T-helper 17 cell (primary cell): ENCODE measurements at regions not wholly inside any gene's neighbourhood (a gene's known extent, or its start where the extent isn't known, plus 50 kb on each side); places are given as distances from the start of the nearest gene placed in this dataset.

Experiments used
- ATAC-seq: fragments of 150-1000 bp; cut with Tn5 transposase; 2 replicates; pipeline ENCODE4 v1.10.0; 2021; ENCODE audit warnings: mild to moderate bottlenecking, moderate library complexity
- DNase-seq, 3 donors: peaks; one replicate each; pipeline versions ENCODE4 v3.0.0 to v3.0.0-alpha.2; 2020 to 2021
- H3K9me3 ChIP-seq: one replicate; pipeline ENCODE4 v1.7.0; 2013; ENCODE audit warnings: low read length, mild to moderate bottlenecking; ENCODE audit not compliant: control insufficient read depth, poor library complexity, severe bottlenecking
- H3K27ac Mint-ChIP-seq: one replicate; pipeline ENCODE4 v1.8.0; 2022; ENCODE audit warnings: mild to moderate bottlenecking, moderate library complexity, mixed read lengths
- H3K27me3 Mint-ChIP-seq: one replicate; pipeline ENCODE4 v1.8.0; 2022; ENCODE audit warnings: mixed read lengths
- H3K36me3 Mint-ChIP-seq: one replicate; pipeline ENCODE4 v1.8.0; 2022; ENCODE audit warnings: low read depth, mixed read lengths
- H3K4me1 Mint-ChIP-seq: one replicate; pipeline ENCODE4 v1.8.0; 2022; ENCODE audit warnings: mild to moderate bottlenecking, mixed read lengths
- H3K4me3 Mint-ChIP-seq: one replicate; pipeline ENCODE4 v1.8.0; 2022; ENCODE audit warnings: mild to moderate bottlenecking, moderate library complexity, mixed read lengths

DNA sequence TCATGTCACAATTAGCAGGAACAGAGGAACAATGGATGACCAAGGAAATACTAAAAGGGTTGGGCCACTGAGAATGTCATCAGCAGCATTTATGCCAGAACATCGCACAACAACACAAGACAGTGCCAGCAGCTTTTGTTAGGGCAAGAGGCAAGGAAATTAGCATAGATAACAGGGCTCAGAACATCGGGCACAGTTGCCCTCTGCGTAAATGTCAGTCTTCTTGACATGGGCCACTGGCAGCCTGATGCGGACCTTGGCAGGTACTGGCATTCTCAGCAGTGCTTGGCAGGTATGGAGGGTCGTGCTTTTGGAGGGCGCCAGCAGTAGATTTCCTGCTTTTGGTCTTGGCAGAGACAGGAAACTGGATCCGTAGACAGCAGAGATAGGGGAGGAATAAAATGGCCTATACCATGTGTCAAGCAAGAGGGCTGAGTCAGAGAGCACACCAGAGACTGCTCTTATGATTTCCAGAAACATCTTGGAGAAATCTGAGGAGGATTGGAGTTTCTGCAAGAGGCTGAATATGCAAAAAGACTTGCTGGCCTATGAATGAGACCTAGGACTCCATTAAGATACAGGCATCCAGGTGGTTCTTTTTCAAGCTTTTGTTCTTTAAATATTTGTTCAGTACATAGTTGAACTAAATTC lies 371.5 kb upstream of the MTPN start:
- H3K27me3 Mint-ChIP-seq, result peaks cover 11% of the 10 kb centered on the region
- DNase-seq, result no peak
- H3K4me1 Mint-ChIP-seq, result peaks cover 3% of the 10 kb centered on the region
- no peak for ATAC-seq
- no peaks in the 10 kb centered on the region for H3K9me3 ChIP-seq
- H3K27ac Mint-ChIP-seq, result no peak overlapping the region
- H3K4me3 Mint-ChIP-seq, result no peak overlapping the region
- no peaks in the 10 kb centered on the region for H3K36me3 Mint-ChIP-seq

- peaks cover 3% of the 10 kb centered on the region for H3K4me1 Mint-ChIP-seq
- no peaks in the 10 kb centered on the region for H3K9me3 ChIP-seq
- no peak overlapping the region for H3K4me3 Mint-ChIP-seq
- no peaks in the 10 kb centered on the region for H3K36me3 Mint-ChIP-seq
- H3K27me3 Mint-ChIP-seq, result peaks cover 7% of the 10 kb centered on the region
- ATAC-seq (no peak), DNase-seq (no peak)
- no peak overlapping the region for H3K27ac Mint-ChIP-seq
Measured at GRCh38 chr7:136348142-136348541, 371.0 kb upstream of the MTPN start.

GRCh38 chr7:136347488-136347887 lies 370.3 kb upstream of the MTPN start:
- H3K4me3 Mint-ChIP-seq, result no peak overlapping the region

DNA sequence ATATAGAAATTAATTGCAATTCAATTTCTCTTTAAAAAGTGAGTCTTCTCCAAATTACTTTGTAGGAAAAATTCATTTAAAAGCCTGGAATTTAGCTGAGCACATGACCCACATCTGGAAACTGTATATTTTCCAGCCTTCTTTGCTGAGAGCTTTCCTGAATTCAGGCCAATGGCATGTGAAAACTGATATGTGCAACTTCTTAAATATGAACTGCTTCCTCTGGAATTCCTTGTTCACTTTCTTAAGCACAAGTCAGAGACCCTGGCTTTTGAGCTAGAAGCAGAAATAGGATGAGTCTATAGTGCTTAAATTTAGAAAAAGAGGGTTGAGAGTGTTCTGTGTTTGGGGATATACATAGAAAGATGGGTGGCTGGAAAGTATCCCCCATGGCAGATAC lies 365.1 kb upstream of the MTPN start:
- ATAC-seq, result no peak

More at GRCh38 chr7:136347488-136347887, 370.3 kb upstream of the MTPN start:
- Mint-ChIP-seq H3K27ac (no peak overlapping the region), H3K27me3 (peaks cover 5% of the 10 kb centered on the region), H3K36me3 (no peaks in the 10 kb centered on the region), H3K4me1 (no peaks in the 10 kb centered on the region)
- no peaks in the 10 kb centered on the region for H3K9me3 ChIP-seq
- DNase-seq (no peak), ATAC-seq (no peak)

GRCh38 chr7:136339464-136339863 lies 362.3 kb upstream of the MTPN start:
- no peak overlapping the region for H3K4me3 Mint-ChIP-seq
- H3K36me3 Mint-ChIP-seq, result no peaks in the 10 kb centered on the region
- H3K4me1 Mint-ChIP-seq, result no peaks in the 10 kb centered on the region
- no peak overlapping the region for H3K27ac Mint-ChIP-seq
- no peaks in the 10 kb centered on the region for H3K27me3 Mint-ChIP-seq
- H3K9me3 ChIP-seq, result no peaks in the 10 kb centered on the region
- ATAC-seq, result no peak
- DNase-seq, result no peak

More for the DNA sequence above, 365.1 kb upstream of the MTPN start:
- H3K9me3 ChIP-seq, result no peaks in the 10 kb centered on the region
- Mint-ChIP-seq H3K27ac (no peak overlapping the region), H3K4me3 (no peak overlapping the region), H3K27me3 (no peaks in the 10 kb centered on the region), H3K4me1 (no peaks in the 10 kb centered on the region), H3K36me3 (no peaks in the 10 kb centered on the region)
- DNase-seq, result no peak

DNA sequence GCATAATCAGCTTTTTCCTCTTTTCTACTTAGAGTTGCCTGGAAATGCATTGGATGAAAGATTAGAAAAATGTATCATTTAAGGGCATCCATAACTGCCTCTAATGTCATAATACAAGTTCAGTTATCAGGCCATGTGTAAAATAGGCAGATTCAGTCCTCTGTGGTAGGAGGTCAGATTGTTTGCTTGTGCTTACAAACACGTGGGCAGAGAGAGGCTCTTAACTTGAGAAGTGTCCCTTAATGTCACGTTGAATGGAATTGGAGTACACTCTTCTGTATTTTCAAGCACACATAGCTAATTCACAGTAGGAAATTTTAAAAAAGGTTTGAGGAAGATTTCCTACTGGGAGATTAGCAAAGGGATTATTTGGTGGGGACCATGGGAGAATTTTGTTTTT lies 359.8 kb upstream of the MTPN start:
- H3K9me3 ChIP-seq, result no peaks in the 10 kb centered on the region
- no peak overlapping the region for H3K4me3 Mint-ChIP-seq
- H3K36me3 Mint-ChIP-seq, result no peaks in the 10 kb centered on the region
- no peak for ATAC-seq
- no peaks in the 10 kb centered on the region for H3K4me1 Mint-ChIP-seq
- DNase-seq, result no peak
- H3K27ac Mint-ChIP-seq, result no peak overlapping the region
- no peaks in the 10 kb centered on the region for H3K27me3 Mint-ChIP-seq

DNA sequence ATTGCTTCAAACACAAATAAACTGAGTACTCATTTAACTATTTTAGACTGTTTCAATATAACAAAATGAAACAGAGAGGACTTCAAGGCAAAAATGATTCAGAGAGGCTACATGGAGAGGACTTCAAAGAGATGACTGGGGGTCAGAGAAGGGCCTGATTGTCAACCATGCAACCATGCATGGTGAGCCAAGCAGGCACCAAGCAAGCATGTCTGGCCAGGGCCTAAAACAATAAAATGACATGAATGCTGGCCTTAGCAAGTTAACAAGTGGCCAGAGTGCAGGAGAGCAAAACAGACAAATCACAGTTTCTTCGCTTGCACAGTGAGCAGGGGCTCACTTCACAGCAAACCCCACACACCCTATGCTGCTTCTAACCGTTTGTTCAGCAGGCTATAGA lies 356.5 kb upstream of the MTPN start:
- no peaks in the 10 kb centered on the region for H3K27me3 Mint-ChIP-seq
- H3K27ac Mint-ChIP-seq, result no peak overlapping the region
- peaks cover 5% of the 10 kb centered on the region for H3K36me3 Mint-ChIP-seq

GRCh38 chr7:136326045-136326609 lies 349.0 kb upstream of the MTPN start:
- Mint-ChIP-seq H3K4me1 (no peaks in the 10 kb centered on the region), H3K4me3 (no peak overlapping the region), H3K27me3 (no peaks in the 10 kb centered on the region), H3K27ac (no peak overlapping the region), H3K36me3 (peaks cover 5% of the 10 kb centered on the region)
- ATAC-seq, result no peak
- no peak for DNase-seq
- no peaks in the 10 kb centered on the region for H3K9me3 ChIP-seq

More for the DNA sequence above, 356.5 kb upstream of the MTPN start:
- H3K9me3 ChIP-seq, result no peaks in the 10 kb centered on the region
- H3K4me1 Mint-ChIP-seq, result no peaks in the 10 kb centered on the region
- DNase-seq, result no peak
- no peak overlapping the region for H3K4me3 Mint-ChIP-seq
- ATAC-seq, result no peak

- Mint-ChIP-seq H3K36me3 (peaks cover 5% of the 10 kb centered on the region), H3K27me3 (no peaks in the 10 kb centered on the region), H3K27ac (no peak overlapping the region), H3K4me1 (no peaks in the 10 kb centered on the region), H3K4me3 (no peak overlapping the region)
- ATAC-seq (no peak), DNase-seq (no peak)
- no peaks in the 10 kb centered on the region for H3K9me3 ChIP-seq
Measured at GRCh38 chr7:136325578-136325977, 348.4 kb upstream of the MTPN start.

DNA sequence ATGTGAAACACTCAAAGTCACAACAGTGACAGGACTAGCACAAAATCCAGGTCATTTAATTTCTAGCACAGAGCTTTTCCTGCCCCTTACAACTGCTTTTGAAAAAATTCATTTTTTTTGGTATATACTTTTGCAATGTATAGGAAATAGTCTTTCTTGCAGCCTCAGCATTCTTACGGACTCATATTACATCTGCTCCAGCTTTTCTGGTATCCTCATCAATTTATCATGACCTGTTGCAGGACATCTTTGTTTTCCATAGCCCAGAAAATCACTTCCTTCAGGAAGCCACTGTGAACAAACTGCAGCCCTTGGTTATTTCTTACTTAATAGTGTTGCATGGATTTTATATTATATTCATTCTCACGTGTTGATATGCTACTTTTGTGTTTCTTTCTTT lies 347.9 kb upstream of the MTPN start:
- Mint-ChIP-seq H3K4me1 (no peaks in the 10 kb centered on the region), H3K27me3 (no peaks in the 10 kb centered on the region), H3K36me3 (peaks cover 5% of the 10 kb centered on the region), H3K4me3 (no peak overlapping the region), H3K27ac (no peak overlapping the region)
- DNase-seq (no peak), ATAC-seq (no peak)
- H3K9me3 ChIP-seq, result no peaks in the 10 kb centered on the region

- ATAC-seq (no peak), DNase-seq (no peak)
- Mint-ChIP-seq H3K4me1 (no peaks in the 10 kb centered on the region), H3K4me3 (no peak overlapping the region), H3K36me3 (peaks cover 5% of the 10 kb centered on the region), H3K27me3 (no peaks in the 10 kb centered on the region), H3K27ac (no peak overlapping the region)
- H3K9me3 ChIP-seq, result no peaks in the 10 kb centered on the region
Measured at GRCh38 chr7:136324073-136324704, 347.0 kb upstream of the MTPN start.

- Mint-ChIP-seq H3K4me1 (no peaks in the 10 kb centered on the region), H3K27me3 (no peaks in the 10 kb centered on the region), H3K27ac (no peak overlapping the region), H3K36me3 (no peaks in the 10 kb centered on the region), H3K4me3 (no peak overlapping the region)
- ATAC-seq, result no peak
- no peak for DNase-seq
- H3K9me3 ChIP-seq, result peaks cover 6% of the 10 kb centered on the region
Measured at GRCh38 chr7:136312592-136312991, 335.4 kb upstream of the MTPN start.

- Mint-ChIP-seq H3K36me3 (no peaks in the 10 kb centered on the region), H3K27me3 (no peaks in the 10 kb centered on the region), H3K27ac (no peak overlapping the region), H3K4me1 (no peaks in the 10 kb centered on the region), H3K4me3 (no peak overlapping the region)
- ATAC-seq (no peak), DNase-seq (no peak)
- H3K9me3 ChIP-seq, result peaks cover 6% of the 10 kb centered on the region
Measured at GRCh38 chr7:136309407-136309806, 332.2 kb upstream of the MTPN start.

DNA sequence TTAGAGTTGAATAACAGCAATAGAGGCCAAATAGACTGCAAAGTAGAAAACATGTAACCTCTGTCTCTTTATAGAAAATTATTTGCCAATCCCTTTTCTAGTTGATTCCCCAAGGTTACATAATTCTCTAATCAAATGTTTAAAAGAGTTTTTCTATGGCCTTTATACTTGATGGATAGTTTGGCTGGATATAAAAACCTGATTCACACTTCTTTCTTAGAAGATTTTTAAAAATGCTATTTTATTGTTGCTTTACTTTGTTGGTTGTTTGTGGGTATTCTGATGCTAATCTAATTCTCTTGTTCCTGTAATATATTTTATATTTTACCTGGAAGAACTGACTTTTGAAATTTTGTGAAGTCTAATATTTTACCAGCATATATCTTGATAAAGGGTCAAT lies 331.1 kb upstream of the MTPN start:
- H3K27me3 Mint-ChIP-seq, result no peaks in the 10 kb centered on the region
- no peak overlapping the region for H3K27ac Mint-ChIP-seq
- no peaks in the 10 kb centered on the region for H3K4me1 Mint-ChIP-seq
- no peak overlapping the region for H3K4me3 Mint-ChIP-seq
- no peak for DNase-seq
- no peaks in the 10 kb centered on the region for H3K36me3 Mint-ChIP-seq
- no peak for ATAC-seq
- peaks cover 6% of the 10 kb centered on the region for H3K9me3 ChIP-seq
